ENCODE measurements at regions not wholly inside any gene's neighbourhood (a gene's known extent, or its start where the extent isn't known, plus 50 kb on each side); places are given as distances from the start of the nearest gene placed in this dataset.
"Not testable (repeated sequence)": the region's sequence is repeated elsewhere in the genome, so short reads cannot be mapped to it uniquely, and the experiment has no call there.

- DNase-seq (ENCODE audit: low spot score): no peak
Observed at GRCh38 chr12:105887131-105887530, 251.6 kb downstream of the NUAK1 start.

- peak; percentile 30 for DNase-seq (ENCODE audit: low spot score)
Observed at GRCh38 chr12:105888696-105889095, 250.1 kb downstream of the NUAK1 start.

GRCh38 chr12:105892362-105892910 is 246.3 kb downstream of the NUAK1 start:
- DNase-seq (ENCODE audit: low spot score): no peak

GRCh38 chr12:105895197-105895832 is 243.4 kb downstream of the NUAK1 start:
- DNase-seq (ENCODE audit: low spot score): not testable (repeated sequence)

GRCh38 chr12:105897311-105897725 is 241.4 kb downstream of the NUAK1 start:
- no peak for DNase-seq (ENCODE audit: low spot score)

- not testable (repeated sequence) for DNase-seq (ENCODE audit: low spot score)
Observed at GRCh38 chr12:105898271-105898670, 240.5 kb downstream of the NUAK1 start.

GRCh38 chr12:105899589-105899988 is 239.2 kb downstream of the NUAK1 start:
- DNase-seq (ENCODE audit: low spot score): no peak

- DNase-seq (ENCODE audit: low spot score): no peak
Observed at GRCh38 chr12:105906561-105906960, 232.2 kb downstream of the NUAK1 start.

- no peak for DNase-seq (ENCODE audit: low spot score)
Observed at GRCh38 chr12:105907982-105908381, 230.8 kb downstream of the NUAK1 start.

GRCh38 chr12:105910030-105910429 is 228.7 kb downstream of the NUAK1 start:
- no peak for DNase-seq (ENCODE audit: low spot score)

- DNase-seq (ENCODE audit: low spot score): no peak
Observed at GRCh38 chr12:105911966-105912365, 226.8 kb downstream of the NUAK1 start.

- DNase-seq (ENCODE audit: low spot score): no peak
Observed at GRCh38 chr12:105912882-105913678, 225.7 kb downstream of the NUAK1 start.

GRCh38 chr12:105915997-105916759 is 222.6 kb downstream of the NUAK1 start:
- DNase-seq (ENCODE audit: low spot score): no peak

GRCh38 chr12:105916760-105917039 is 222.1 kb downstream of the NUAK1 start:
- DNase-seq (ENCODE audit: low spot score): no peak

GRCh38 chr12:105920161-105920684 is 218.5 kb downstream of the NUAK1 start:
- no peak for DNase-seq (ENCODE audit: low spot score)

GRCh38 chr12:105921055-105921454 is 217.7 kb downstream of the NUAK1 start:
- DNase-seq (ENCODE audit: low spot score): no peak

- peak; percentile 25 for DNase-seq (ENCODE audit: low spot score)
Observed at GRCh38 chr12:105921872-105922669, 216.7 kb downstream of the NUAK1 start.

GRCh38 chr12:105922670-105923102 is 216.1 kb downstream of the NUAK1 start:
- peak; percentile 68 for DNase-seq (ENCODE audit: low spot score)

GRCh38 chr12:105924526-105925208 is 214.1 kb downstream of the NUAK1 start:
- no peak for DNase-seq (ENCODE audit: low spot score)

GRCh38 chr12:105927564-105927963 is 211.2 kb downstream of the NUAK1 start:
- no peak for DNase-seq (ENCODE audit: low spot score)

- DNase-seq (ENCODE audit: low spot score): no peak
Observed at GRCh38 chr12:105928436-105928835, 210.3 kb downstream of the NUAK1 start.
